ENCODE measurements at regions not wholly inside any gene's neighbourhood (a gene's known extent, or its start where the extent isn't known, plus 50 kb on each side); places are given as distances from the start of the nearest gene placed in this dataset.

DNA sequence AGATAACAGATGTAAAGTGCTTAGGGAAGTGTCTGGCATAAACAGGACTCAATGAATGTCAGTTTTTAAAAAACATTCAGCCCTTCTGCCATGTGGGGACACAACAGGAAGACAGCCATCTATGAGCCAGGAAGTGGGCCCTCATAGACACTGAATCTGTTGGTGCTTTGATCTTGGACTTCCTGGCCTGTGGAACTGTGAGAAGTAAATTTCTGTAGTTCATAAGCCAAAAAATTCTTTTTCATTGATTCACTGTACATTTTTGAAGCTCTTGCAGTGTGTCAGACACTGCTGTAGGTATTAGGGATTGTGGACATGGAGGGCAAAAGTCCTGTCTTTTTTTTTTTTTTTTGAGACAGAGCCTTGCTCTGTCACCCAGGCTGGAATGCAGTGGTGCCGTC is 188.6 kb downstream of the HIPK3 start:
- H3K4me3 ChIP-seq (ENCODE audit: low read depth, low read length): no peak overlapping the region
- no peak for DNase-seq (ENCODE audit: low read depth)
- TF ChIP-seq, protein P1, sequence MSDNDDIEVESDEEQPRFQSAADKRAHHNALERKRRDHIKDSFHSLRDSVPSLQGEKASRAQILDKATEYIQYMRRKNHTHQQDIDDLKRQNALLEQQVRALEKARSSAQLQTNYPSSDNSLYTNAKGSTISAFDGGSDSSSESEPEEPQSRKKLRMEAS (IDR thresholded peaks at IDR 0.05; ENCODE audit: low read depth, low read length): no peak
- no peak for TF ChIP-seq POLR2A (IDR thresholded peaks at IDR 0.05; ENCODE audit: extremely low read depth, insufficient read length)

DNA sequence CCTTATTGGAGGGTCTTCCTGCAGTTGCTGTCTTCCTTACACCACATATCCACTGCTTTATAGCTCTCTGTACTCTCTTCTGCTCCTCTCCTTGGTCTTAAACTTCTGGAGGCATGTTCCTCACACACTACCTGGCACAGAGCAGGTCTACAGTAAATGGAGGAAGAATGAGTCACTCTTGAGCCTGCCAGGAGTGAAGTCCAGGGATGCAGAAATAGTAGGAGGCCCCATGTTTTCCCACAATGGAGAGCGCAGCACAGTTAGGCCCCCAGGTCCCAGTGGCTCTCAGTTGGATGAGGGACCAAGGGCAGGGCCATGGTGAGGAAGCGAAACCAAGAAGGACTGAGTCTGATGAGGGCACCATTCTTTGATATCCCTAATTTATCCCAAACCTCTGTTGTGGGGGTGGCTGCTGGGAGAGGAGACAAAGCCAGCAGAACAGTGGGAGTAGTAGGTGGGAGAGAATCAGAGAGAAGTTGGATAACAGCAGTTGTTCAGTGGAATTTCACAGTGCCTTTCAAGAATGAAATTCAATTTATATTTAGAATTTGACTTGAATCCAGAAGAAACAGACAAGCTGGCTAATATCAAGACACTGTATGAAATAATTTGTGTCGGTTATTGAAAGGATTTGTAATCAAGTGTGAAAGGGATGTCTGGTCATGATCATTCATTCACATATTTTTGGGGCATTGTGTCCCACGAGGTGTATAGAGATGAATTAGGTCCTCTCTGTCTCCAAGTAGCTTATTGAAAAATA is 187.8 kb downstream of the HIPK3 start:
- H3K4me3 ChIP-seq (ENCODE audit: low read depth, low read length): no peak overlapping the region
- no peak for DNase-seq (ENCODE audit: low read depth)
- TF ChIP-seq POLR2A (IDR thresholded peaks at IDR 0.05; ENCODE audit: extremely low read depth, insufficient read length): no peak
- TF ChIP-seq MYC (IDR thresholded peaks at IDR 0.05; ENCODE audit: low read depth, low read length): no peak
- TF ChIP-seq, protein P1 (IDR thresholded peaks at IDR 0.05; ENCODE audit: low read depth, low read length): no peak
- TF ChIP-seq, protein P2, sequence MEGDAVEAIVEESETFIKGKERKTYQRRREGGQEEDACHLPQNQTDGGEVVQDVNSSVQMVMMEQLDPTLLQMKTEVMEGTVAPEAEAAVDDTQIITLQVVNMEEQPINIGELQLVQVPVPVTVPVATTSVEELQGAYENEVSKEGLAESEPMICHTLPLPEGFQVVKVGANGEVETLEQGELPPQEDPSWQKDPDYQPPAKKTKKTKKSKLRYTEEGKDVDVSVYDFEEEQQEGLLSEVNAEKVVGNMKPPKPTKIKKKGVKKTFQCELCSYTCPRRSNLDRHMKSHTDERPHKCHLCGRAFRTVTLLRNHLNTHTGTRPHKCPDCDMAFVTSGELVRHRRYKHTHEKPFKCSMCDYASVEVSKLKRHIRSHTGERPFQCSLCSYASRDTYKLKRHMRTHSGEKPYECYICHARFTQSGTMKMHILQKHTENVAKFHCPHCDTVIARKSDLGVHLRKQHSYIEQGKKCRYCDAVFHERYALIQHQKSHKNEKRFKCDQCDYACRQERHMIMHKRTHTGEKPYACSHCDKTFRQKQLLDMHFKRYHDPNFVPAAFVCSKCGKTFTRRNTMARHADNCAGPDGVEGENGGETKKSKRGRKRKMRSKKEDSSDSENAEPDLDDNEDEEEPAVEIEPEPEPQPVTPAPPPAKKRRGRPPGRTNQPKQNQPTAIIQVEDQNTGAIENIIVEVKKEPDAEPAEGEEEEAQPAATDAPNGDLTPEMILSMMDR (IDR thresholded peaks at IDR 0.05; ENCODE audit: low read depth, low read length): no peak

DNA sequence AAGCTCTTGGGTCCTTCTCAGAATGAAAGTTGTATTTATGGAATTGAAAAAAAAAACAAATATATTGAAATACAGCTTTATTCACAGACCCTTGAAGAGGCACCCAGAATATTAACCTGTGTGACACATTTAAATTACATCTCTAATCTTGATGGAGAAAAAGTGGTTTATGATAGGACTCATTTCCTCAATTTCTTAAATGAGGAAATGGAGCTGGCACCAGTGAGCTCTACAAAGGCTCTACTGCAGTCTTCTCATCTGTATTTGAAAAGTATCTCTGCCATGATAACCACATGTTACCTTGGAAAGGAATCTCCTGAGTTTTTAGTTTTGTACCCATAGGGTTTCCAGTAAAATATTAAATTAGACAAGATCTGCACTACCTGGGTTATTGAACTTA is 186.5 kb downstream of the HIPK3 start:
- DNase-seq (ENCODE audit: low read depth): no peak
- H3K4me3 ChIP-seq (ENCODE audit: low read depth, low read length): no peak overlapping the region
- TF ChIP-seq MYC (IDR thresholded peaks at IDR 0.05; ENCODE audit: low read depth, low read length) (no peak), POLR2A (IDR thresholded peaks at IDR 0.05; ENCODE audit: extremely low read depth, insufficient read length) (no peak)
- TF ChIP-seq, protein P2 (IDR thresholded peaks at IDR 0.05; ENCODE audit: low read depth, low read length): no peak
- TF ChIP-seq, protein P1 (IDR thresholded peaks at IDR 0.05; ENCODE audit: low read depth, low read length): no peak

DNA sequence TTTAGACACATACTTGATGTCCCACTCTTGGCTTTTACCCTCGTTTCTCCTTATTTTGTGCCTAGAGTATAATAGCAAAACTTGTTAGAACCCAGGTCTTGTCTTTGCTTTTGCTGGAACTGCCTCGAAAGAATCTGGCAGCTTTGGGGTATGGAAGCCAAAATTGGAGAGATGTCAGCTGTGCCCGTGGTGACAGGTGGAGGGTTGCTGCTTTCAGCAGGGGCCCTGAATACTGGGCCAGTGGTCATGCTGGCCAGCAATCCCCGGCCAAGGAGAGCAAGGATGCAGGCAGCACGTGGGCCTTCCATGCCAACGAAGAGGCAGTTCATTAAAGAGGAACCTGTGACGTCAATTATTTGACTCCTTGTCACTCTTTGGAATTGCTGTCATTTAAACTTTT is 181.1 kb downstream of the HIPK3 start:
- H3K4me3 ChIP-seq (ENCODE audit: low read depth, low read length): no peak overlapping the region
- DNase-seq (ENCODE audit: low read depth): no peak
- TF ChIP-seq POLR2A (IDR thresholded peaks at IDR 0.05; ENCODE audit: extremely low read depth, insufficient read length) (no peak), MYC (IDR thresholded peaks at IDR 0.05; ENCODE audit: low read depth, low read length) (no peak)
- TF ChIP-seq, protein P2 (IDR thresholded peaks at IDR 0.05; ENCODE audit: low read depth, low read length): no peak
- TF ChIP-seq, protein P1 (IDR thresholded peaks at IDR 0.05; ENCODE audit: low read depth, low read length): no peak

DNA sequence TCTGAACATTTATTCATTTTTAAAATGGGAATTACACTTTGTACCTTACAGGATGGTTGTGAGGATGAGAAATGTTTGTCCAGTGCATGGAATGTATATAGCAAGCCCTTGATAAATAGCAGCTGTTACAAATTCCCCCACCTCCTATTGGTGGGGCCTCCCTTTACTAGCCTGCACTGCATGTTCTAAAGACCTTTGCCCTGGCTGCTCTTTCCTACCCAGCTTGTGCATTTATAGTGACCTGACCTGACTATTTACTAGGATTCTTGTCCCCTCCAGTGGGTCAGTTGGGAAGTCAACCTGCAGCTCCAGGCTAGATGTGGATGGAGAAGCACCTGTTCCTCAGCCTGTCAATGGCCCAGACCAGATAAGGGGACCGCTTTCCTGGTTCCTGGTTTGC is 180.3 kb downstream of the HIPK3 start:
- no peak for DNase-seq (ENCODE audit: low read depth)
- no peak for TF ChIP-seq POLR2A (IDR thresholded peaks at IDR 0.05; ENCODE audit: extremely low read depth, insufficient read length)
- TF ChIP-seq, protein P2 (IDR thresholded peaks at IDR 0.05; ENCODE audit: low read depth, low read length): no peak
- TF ChIP-seq, protein P1 (IDR thresholded peaks at IDR 0.05; ENCODE audit: low read depth, low read length): no peak
- TF ChIP-seq MYC (IDR thresholded peaks at IDR 0.05; ENCODE audit: low read depth, low read length): no peak
- no peak overlapping the region for H3K4me3 ChIP-seq (ENCODE audit: low read depth, low read length)

DNA sequence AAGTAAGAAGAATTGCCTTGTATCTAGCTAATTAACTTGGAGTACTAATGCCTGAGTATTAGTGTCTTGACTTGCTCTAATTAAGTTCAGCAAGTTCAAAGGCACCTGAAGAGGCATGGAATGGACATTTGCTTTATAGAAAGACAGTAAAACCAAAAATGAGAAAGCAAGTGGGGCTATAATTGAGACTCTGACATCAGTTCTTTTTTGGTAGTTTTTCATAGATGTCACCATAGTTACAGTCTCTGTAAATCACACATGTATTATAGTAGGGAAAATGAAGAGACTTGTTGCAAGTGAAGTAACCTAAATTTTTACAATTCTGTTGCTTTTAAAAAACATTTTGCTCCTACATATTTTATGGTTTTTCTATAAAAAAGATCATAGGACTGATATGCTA is 178.0 kb downstream of the HIPK3 start:
- TF ChIP-seq, protein P1 (IDR thresholded peaks at IDR 0.05; ENCODE audit: low read depth, low read length): no peak
- TF ChIP-seq, protein P2 (IDR thresholded peaks at IDR 0.05; ENCODE audit: low read depth, low read length): no peak
- TF ChIP-seq MYC (IDR thresholded peaks at IDR 0.05; ENCODE audit: low read depth, low read length): no peak
- TF ChIP-seq POLR2A (IDR thresholded peaks at IDR 0.05; ENCODE audit: extremely low read depth, insufficient read length): no peak
- DNase-seq (ENCODE audit: low read depth): no peak
- no peak overlapping the region for H3K4me3 ChIP-seq (ENCODE audit: low read depth, low read length)

Measured in NB4 (cell line).